ENCODE measurements at regions not wholly inside any gene's neighbourhood (a gene's known extent, or its start where the extent isn't known, plus 50 kb on each side); places are given as distances from the start of the nearest gene placed in this dataset.

DNA sequence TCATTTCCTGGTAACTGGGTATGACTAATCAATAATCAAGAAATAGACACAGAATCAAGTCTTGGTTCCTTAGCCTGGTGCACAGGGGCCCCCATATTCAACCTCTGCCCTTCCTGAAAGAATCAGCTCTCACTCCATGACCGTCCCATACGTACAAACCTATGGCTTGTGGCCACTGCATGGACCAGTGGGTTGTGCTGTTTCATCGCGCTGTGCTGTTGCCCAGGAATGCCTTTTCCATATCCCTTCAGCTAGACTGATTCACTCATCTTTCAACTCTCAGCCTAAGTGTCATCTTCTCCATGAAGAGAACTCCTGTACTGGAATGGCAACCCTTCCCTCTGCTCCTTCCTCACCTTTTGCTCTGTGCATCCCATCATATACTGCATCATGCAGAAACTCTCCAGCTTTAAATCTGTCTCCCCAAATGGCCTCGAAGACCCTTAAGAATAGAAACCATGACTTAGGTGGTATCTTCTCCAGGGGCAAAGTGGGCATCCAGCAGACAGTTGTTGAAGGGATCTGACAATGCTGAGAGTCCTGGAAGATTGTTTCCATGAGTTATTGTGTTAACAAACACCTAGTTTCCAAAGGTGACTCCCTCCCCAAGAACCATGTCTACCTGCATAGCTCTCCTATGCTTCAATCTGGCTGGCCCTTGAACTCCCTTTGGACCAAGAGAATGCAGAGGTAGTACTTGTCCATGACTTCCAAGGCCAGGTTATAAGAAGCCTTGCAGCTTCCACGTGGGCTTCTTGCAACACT is 180.8 kb downstream of the ACTL7B start:
- DNase-seq: no peak

DNA sequence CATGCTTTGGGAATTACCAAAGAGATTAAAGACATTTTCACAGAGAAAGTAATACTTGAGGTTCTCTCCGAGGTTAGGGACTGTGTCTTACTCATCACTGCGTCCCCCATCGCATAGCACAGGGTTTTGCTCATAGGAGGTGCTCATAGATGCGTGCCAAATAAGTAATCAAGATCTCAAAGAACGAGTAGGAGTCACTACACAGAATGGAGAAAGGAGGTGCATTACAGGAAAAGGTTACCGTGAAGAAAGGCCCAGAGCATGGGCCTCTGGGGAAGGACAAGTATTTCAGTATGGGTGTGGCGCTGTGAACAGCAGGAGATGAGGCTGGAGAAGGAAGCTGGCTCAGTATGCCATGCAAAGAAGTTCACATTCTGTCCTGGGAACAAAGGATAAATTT is 182.4 kb downstream of the ACTL7B start:
- no peak for DNase-seq

DNA sequence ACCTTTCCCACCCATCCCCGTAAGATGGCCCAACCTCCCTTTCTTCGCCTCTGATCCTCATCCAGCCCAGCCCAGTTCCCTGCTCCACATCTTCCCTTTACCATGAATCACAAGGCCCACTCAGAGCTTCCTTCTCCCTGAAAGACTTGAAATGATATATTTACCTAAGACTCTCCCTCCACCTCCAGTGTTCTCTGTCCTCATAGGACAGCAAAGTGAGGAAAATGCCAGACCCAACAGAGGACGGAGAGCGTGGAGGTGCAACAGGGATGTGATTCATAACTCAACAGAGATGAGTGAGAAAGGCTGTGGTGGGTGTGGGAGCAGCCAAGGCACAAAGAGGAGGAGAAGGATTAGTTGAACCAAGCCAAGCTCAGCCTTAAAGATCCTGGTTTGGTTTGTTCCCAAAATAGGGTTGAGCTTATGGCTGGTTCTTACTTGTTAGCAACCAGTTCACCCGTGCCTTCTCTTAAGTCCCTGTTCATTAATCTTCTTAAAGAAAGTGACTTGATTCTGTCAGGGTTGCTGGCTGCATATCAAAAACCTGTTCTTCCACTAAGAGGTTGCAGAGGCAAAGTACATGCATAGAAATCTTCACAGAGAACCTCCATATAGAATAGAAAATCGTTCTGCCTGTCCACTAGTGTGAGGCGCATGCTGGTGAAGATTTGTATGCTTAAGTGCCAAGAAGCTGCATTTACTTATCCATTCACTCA is 183.2 kb downstream of the ACTL7B start:
- no peak for DNase-seq

DNA sequence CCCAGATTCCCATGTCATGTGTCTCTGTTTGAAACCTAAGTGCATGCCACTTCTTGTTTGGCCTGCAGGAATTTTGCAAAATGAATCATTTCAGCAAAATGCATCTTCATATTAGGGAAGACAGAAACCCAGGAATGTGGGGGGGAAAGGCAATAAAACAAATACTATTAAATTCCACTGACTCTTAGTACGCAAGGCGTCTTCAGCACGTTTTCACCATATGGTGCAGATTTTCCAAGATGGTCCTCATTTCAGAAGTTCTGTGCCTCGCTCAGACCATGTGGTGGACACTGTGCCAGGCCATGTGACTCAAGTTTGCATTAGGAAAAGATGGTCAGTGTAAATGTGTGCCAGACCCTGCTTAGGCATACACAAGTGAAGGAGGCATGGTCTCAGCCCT is 184.0 kb downstream of the ACTL7B start:
- DNase-seq: no peak

DNA sequence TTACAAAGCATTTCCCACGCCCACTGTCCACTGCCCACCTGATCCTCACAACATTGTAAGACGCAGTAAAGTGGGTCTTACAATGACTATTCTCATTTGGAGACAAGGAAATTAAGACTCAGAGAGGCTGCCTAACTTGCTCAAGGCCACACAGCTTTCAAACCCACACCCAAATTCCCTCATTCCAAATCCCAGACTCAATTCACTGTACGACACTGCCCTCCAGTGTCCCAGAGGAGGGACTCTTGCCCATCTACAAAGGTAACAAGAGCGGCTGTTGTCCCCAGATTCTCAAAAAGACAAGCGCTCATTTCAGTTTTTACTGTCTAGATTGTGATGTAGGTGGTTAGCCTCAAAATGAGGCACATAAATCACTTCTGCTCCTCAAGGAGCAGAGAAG is 184.6 kb downstream of the ACTL7B start:
- DNase-seq: peak; percentile 21

DNA sequence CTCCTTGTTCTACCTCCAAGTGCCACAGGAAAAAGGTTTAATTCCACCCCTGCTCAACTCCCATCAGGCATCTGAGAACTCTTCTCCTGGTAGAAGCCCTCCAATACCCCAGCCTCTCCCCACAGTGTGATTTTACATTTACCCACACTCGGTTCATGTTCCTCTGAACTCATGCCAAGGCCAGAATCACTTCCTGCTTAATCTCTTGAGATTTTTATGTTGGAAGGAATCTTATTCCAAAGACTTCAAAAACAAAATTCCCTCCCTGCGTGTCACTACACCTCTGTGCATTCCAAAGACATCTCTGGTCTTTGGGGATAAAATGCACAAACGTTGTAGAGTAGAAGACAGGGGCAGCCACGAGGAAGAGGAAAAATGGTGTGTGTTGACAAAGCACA is 186.8 kb downstream of the ACTL7B start:
- no peak for DNase-seq

DNA sequence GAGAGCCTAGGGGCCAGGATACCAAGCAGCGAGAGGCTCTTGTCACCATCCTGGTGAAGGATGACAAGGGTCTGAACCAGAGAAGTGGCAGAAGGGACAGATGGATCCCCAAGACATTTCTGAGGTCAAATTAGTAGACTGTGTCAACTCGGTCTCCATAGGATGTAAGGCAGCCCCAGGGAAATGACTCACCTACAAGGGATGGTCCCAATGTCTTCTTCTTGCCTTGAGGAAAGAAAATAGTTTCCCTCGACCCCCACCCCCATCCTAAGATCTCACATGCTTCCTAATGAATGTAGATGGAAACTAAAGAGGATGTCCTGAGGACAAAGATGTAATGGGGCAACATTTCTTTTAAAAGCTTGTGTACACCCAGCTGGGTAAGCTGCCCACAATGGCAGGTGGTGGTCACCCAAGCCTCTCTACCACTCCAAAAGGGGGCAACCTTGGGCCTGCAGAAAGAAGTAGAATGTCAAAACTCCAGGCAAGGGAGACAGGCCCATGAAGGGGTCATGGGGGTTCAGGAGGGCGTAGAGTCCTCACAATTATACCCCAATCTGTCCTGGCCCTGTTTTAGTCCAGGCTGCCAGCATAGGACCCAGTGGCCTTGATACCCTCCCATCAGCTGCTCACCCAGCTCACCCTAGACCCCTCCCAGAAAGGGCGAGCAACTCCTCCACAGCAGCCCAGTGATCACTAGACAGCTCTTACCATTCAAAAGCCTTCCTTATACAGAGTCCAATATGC is 187.4 kb downstream of the ACTL7B start:
- no peak for DNase-seq

DNA sequence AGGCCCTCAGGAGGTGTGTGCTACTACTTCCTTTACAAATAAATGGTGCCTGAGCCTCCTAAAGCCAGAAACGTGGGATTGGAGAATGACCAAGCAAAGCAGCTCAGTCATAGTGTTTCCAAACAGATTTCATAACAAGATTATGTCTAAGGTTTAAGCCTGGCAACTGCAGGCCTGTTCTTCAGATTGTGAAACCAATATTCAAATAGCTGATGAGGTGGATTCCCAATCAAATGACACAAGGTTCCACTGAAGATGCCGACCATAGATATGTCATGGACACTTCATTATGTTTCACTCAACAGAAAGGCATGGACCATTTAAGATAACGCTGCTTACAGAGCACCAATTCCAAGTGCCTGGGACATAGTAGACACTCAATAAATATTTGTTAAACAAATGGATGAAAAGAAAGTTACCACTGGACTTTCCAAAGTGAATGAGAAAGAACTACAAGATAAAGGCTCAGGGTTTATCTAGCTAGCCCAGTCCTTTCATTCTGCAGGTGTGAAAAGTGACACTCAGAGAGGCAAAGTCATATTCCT is 189.5 kb downstream of the ACTL7B start:
- peak; percentile 28 for DNase-seq

DNA sequence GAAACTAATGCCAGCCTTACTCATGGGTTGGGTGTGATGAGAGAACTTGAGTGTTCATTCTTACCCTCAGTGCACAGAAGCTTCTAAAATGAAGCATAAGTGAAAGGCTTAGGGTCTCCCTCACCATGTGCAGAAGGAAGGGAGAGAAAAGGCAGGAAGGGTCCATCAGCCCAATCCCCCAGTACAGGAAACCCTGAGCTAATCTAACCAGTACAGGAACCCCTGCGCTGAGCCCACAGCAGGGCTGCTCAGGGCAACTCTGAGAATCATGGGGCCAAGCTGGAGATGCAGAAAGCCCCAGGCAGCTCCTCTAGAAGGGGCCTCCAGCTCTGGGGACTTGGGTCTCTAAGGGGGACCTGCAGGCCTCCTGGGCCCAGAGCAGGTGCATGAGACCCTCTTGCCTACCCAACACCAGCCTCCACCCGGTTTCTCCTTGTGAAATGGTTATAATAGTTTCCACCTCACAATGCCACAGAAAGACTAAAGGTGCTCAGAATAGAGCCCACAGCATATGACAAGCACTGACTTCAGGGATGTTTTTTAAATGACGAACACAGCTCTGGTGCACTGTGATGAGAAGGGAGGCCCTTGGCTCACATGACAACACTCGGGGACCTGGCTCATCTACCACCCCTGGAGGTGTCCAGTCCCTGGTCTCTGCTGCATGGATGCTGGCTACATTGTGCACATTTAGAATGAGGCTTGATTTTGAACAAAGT is 190.1 kb downstream of the ACTL7B start:
- no peak for DNase-seq

DNA sequence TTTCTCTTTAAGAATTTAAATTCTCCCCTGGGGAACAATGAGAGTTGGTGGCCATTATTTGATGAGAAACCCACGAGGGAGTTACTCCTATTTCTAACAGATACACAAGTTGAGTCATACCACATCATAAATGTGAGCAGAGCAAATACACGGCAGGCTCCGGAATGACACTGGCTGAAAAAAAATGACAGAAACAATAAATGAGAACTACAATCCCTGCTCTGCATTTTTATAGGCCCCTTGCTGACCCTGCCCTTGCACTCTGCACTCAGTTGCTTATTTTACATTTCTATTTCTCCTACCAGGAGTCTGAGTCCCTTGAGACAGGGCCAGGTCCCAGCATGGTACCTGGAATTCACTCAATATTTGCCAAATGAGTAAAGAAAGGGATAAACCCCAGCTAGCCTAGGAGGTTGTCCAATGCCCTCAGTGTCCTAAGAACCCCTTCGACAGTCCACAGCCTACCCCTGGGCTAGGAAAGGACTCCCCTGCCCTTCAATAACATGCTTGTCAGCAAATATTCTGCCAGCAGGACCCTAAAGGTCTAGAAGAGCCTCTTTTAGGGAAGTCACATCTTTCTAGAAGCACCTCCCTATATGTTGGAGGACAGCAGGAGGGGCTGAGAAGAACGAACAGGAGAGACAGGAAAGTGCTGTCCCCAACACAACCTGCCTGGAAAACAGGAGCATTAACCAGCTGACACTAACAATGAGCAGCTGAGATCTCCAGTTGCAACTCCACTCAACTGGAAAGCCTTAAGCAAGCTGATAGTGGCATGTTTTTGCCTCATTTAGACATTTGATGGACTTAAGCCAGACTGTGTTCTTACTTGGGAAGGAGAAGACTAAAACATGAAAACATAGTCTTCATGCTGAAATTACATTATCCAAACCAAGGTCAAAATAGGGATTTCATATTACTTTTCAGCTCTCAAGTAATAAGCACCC is 191.2 kb downstream of the ACTL7B start:
- no peak for DNase-seq

DNA sequence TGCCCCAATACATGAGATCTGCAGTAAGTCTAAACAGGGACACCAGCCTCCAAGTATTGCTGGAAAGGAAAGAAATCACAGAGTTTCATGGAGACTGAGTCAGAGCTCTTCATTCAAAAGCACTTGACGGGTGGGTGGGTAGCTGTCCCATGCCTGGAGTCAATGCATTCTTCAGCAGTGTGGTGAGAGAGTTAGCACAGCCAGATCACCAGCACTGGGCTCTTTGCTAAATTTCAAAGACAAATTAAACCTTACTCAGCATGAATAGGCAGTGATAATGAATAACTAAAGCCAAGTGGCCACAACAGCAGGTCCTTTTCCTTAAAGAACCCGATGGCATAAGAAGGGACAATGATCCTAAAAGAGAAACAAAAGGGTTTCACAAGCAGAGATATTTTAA is 192.4 kb downstream of the ACTL7B start:
- DNase-seq: no peak

DNA sequence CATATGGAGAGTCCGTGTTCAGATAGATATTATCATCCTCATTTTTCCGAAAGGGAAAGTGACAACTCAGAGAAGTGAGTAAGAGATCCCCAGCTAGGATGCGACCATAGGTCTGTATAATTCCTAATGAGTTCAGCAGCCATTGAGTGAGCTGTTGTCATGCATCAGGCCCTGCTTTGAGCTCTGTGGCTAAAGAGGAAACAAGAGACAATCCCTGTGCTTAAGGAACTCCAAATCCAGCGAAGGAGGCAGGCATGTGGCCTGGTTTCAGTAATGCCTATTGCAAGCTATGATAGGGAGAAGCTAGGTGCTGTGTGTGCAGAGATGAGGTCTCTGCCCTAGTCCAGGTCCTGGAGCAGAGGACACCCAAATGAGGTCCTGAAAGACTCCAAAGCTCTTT is 192.8 kb downstream of the ACTL7B start:
- DNase-seq: peak; percentile 68

DNA sequence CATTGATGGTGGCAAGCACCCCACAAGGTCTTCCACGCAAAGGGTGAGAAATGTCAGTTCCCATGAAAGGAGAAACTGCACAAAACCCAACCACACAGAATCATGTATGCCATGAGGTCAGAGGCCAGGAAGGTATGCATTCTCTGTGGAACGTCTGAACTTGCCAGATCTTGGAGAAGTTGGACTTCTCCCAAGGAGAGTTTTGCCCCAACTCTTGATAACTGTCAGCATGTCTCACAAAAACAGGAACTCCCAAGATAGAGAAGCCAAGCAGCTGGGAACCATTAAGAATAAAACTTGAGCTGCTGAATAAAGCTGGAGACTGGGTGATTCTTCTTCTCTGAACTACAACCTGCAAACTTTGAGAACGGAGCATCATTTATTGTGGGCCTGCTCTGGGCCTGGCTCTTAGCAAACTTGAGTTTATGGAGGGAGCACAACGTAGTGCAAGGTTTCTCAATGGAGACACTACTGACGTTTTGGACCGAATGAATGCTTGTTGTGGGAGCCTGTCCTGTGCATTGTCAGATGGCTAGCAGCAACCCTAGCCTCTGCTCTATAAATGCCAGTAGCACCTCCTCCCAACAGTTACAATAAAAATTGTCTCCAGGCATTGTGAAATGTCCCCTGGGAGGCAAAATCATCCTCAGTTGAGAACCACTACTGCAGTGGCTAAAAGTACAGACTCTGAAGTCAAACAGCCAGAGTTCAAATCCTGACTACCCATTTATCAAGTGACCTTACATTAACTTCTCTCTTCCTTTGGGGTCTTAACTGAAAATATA is 193.5 kb downstream of the ACTL7B start:
- DNase-seq: peak; percentile 73

DNA sequence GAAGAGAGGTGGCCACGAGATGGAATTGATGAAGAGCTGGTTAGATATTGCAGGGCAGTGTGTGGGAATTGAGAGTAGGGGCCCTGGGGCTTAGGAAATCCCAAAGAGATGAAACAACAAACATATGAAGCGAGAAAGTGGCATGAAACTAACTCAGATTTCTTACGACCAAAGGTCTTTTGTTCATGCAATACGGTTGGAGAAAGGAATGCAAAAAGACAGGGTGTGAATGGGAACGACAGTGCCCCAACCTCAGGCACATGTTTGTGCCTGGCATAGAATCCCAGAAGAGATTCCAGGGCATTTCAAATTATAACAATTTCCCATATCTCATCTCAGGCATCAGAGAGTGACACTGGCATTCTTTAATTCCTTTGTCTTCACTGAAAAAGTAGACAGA is 199.2 kb downstream of the ACTL7B start:
- no peak for DNase-seq

DNA sequence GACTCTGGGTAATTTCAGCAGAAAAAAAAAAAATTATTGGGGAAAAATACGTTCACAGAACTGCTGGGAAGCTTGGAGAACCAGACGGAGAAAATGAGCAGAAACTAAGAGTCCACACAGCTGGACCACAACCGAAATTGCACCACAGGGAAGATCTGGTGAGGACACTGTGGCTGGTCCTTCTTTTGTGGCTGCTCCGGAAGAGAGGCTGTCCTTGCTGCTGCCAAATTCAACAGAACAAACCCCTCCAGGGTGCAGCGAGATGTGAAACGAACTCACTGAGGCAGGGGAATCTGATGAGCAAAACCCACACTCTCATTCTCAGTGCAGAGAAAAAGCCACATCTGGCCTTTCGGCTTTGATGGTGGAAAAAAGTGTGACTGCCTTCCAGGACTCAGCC is 200.0 kb downstream of the ACTL7B start:
- no peak for DNase-seq

DNA sequence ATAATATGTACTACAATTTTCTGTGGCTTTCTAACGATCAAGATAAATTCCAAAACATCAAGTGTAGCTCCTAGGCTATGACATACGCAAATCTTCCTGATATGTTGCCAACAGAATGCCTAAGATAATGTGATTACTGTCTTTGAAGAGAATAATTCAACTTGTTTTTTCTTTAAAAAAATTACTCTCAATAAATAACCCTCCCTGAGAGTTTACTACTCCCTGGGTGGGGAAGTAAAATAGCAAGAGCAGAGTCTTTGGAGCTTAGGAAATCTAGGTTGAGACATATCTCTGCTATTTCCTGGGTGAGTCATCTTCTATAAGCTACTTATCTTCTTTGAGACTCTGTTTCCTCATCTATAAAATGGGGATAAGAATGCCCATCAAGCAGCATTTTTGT is 201.2 kb downstream of the ACTL7B start:
- DNase-seq: peak; percentile 74

DNA sequence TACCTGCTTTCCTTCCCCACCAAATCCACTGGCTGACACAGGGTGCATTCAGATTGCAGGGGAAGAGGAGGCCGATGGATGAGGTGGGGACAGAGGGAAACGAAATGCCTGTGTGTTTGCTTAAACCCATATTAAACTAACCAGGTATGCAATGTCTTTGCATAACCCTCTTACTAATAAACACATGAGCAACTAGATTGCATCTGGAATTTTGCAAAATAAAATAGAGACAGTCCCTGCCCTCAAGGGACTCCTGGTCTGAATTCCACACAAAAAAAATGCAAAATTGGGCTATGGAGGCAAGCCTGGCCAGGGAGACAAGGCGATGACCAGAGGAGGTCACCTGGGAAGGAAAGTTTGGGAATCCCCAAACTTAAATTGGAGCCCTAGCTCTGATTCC is 202.9 kb downstream of the ACTL7B start:
- no peak for DNase-seq

DNA sequence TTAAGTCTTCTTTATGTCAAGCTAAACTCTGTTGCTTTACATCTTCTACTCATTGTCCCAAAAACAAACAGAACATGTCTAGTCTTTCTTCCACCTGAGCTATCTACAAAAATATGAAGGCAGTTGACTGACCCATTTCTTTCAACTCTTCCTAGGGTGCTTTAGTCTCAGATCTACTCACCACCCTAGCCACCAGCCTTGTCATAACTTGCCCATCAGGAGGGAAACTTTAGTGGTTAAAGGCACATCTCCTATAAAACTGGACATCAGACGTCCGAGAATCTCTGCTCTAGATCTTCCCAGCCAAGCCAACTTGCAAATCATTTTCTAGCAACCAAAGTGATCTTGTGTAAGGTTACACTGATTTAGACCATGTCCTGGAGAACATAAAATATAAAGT is 205.0 kb downstream of the ACTL7B start:
- DNase-seq: no peak

DNA sequence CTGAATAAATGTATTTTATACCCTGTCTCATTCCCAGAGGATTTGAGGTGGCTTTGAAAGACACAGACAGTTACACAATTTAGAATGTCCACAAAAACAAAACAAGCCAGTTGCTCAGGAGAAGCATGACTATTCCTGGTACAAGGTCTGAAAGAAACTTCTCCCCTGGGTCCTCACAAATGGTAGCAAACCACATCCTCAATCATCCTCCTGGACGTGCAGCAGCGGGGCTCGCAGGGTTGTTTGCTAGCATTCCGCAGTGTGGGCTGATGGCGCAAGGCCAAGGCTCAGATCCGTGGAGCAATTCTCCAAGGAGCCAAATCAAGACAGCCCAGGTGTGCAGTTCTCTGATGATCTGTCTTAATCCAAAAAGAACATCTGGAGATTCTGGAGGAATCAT is 210.3 kb downstream of the ACTL7B start:
- peak; percentile 87 for DNase-seq

DNA sequence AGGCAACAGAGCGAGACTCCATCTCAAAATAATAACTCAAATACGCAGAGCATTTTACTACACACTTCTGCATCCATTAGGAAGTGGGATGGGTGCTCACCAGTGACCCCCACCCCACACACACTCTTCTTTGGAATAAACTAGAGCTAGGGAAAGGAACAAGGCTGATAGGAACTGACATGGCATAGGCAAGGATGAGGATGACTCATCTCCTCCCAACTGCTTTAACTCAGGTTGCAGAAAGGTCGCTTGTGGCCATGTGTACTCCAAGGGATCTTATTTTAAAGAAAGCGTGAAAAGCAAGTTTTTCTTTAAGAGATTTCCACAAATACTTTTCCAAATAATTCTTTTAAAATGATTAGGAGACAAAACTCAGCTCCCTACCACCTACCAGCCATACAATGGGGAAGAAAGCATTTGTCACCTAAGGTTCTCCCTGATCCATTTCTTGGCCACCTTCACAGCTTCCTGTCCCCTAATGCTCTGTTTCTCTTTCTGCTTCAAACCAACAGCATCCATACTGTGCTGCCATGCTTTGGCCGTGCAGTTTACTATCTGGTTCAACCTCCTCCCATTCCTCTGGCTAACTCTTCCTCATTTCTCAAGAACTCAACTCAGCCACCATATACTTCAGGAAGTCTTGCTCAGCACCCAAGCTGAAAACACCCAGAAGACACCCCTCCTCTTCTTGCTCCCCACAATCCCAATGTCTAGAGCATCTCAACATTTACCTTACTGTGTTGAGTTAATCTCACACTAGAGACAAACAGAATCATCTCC is 211.9 kb downstream of the ACTL7B start:
- peak; percentile 61 for DNase-seq
